NCI-H1092 treated with DMSO at 0.1 percent for 48 hours (cell line): ENCODE measurements at regions not wholly inside any gene's neighbourhood (a gene's known extent, or its start where the extent isn't known, plus 50 kb on each side); places are given as distances from the start of the nearest gene placed in this dataset.

Experiments used
- DNase-seq: peaks from one replicate; lab custom pipeline; 2025; lab: John Stamatoyannopoulos, UW

- no peak for DNase-seq
Observed at GRCh38 chr2:119104414-119104813, 54.1 kb downstream of the C1QL2 start.

GRCh38 chr2:119102964-119103363 is 55.6 kb downstream of the C1QL2 start:
- no peak for DNase-seq

- DNase-seq: no peak
Observed at GRCh38 chr2:119088416-119088815, 70.1 kb downstream of the C1QL2 start.

GRCh38 chr2:119086327-119086726 is 72.2 kb downstream of the C1QL2 start:
- DNase-seq: no peak

GRCh38 chr2:119085613-119086012 is 72.9 kb downstream of the C1QL2 start:
- no peak for DNase-seq

GRCh38 chr2:119083416-119083815 is 75.1 kb downstream of the C1QL2 start:
- no peak for DNase-seq

- DNase-seq: no peak
Observed at GRCh38 chr2:119082821-119083400, 75.6 kb downstream of the C1QL2 start.

GRCh38 chr2:119078796-119079195 is 79.8 kb downstream of the C1QL2 start:
- DNase-seq: no peak

GRCh38 chr2:119076713-119077112 is 81.8 kb downstream of the C1QL2 start:
- DNase-seq: no peak

GRCh38 chr2:119073213-119073612 is 85.3 kb downstream of the C1QL2 start:
- DNase-seq: no peak

- DNase-seq: no peak
Observed at GRCh38 chr2:119071476-119071875, 87.1 kb downstream of the C1QL2 start.

- no peak for DNase-seq
Observed at GRCh38 chr2:119069781-119070180, 88.8 kb downstream of the C1QL2 start.

GRCh38 chr2:119068154-119068725 is 90.3 kb downstream of the C1QL2 start:
- no peak for DNase-seq

- DNase-seq: no peak
Observed at GRCh38 chr2:119066272-119066804, 92.2 kb downstream of the C1QL2 start.

GRCh38 chr2:119065146-119065545 is 93.4 kb downstream of the C1QL2 start:
- no peak for DNase-seq

- DNase-seq: no peak
Observed at GRCh38 chr2:119064567-119064966, 94.0 kb downstream of the C1QL2 start.

GRCh38 chr2:119063177-119063576 is 95.4 kb downstream of the C1QL2 start:
- DNase-seq: no peak

GRCh38 chr2:119062652-119063051 is 95.9 kb downstream of the C1QL2 start:
- no peak for DNase-seq

GRCh38 chr2:119062179-119062578 is 96.4 kb downstream of the C1QL2 start:
- no peak for DNase-seq

GRCh38 chr2:119059940-119060339 is 98.6 kb downstream of the C1QL2 start:
- DNase-seq: no peak

GRCh38 chr2:119059287-119059686 is 99.3 kb downstream of the C1QL2 start:
- no peak for DNase-seq

- no peak for DNase-seq
Observed at GRCh38 chr2:119053700-119054436, 104.7 kb downstream of the C1QL2 start.

- no peak for DNase-seq
Observed at GRCh38 chr2:119051263-119051662, 107.3 kb downstream of the C1QL2 start.
